Sigmoid colon (tissue), 6 donors: ENCODE measurements at regions not wholly inside any gene's neighbourhood (a gene's known extent, or its start where the extent isn't known, plus 50 kb on each side); places are given as distances from the start of the nearest gene placed in this dataset.

Experiments
- DNase-seq: peaks from one replicate; pipeline ENCODE4 v3.0.0-alpha.2; 2019
- H3K27ac ChIP-seq, 4 donors: fragments of 200-600 bp; sonication (generic); one replicate each; pipeline ENCODE4 v1.5.1; 2016 to 2019; ENCODE audit warnings: mild to moderate bottlenecking in 1 of 4
- H3K27me3 ChIP-seq, 3 donors: fragments of 200-600 bp; sonication (generic); one replicate each; pipeline ENCODE4 v1.5.1; 2019; ENCODE audit warnings: mild to moderate bottlenecking in 1 of 3
- H3K36me3 ChIP-seq, 4 donors: fragments of 200-600 bp; sonication (generic); one replicate each; pipeline ENCODE4 v1.5.1; 2016 to 2019
- H3K4me1 ChIP-seq, 4 donors: fragments of 200-600 bp; sonication (generic); one replicate each; pipeline ENCODE4 v1.5.1; 2017 to 2019
- H3K4me3 ChIP-seq, 4 donors: fragments of 200-600 bp; sonication (generic); one replicate each; pipeline ENCODE4 v1.5.1; 2017 to 2019; ENCODE audit warnings: mild to moderate bottlenecking in 2 of 4, moderate library complexity in 1 of 4
- H3K9me3 ChIP-seq, 4 donors: fragments of 200-600 bp in 3 of 4; sonication (generic) in 3 of 4; one replicate each; pipeline versions ENCODE4 v1.5.1 to v1.6.1; 2013 to 2019
- EP300 ChIP-seq, 4 donors: sonication (generic); formaldehyde crosslinking; IDR thresholded peaks; one replicate each; pipeline ENCODE4 v1.6.1; 2017; ENCODE audit warnings: antibody characterized with exemption in 4 of 4
- POLR2A ChIP-seq, 2 donors: fragments of 450-650 bp; IDR thresholded peaks; one replicate each; pipeline ENCODE4 v1.6.1; 2016; ENCODE audit warnings: antibody characterized with exemption in 2 of 2, mild to moderate bottlenecking in 2 of 2, moderate library complexity in 2 of 2
- POLR2AphosphoS5 ChIP-seq, 4 donors: sonication (generic); formaldehyde crosslinking; IDR thresholded peaks; one replicate each; pipeline ENCODE4 v1.6.1; 2017; ENCODE audit warnings: antibody characterized with exemption in 4 of 4
- WGBS, 2 donors: extraction: QIAGEN DNeasy Blood & Tissue Kit; methylation state at CpG; one replicate each; pipeline ENCODE4 v1.1.7; 2013; 5-methylcytosine and 5-hydroxymethylcytosine counted together
- intact Hi-C: fragments of 100-400 bp; cut with DNase I; formaldehyde crosslinking; loops from one replicate; pipeline ENCODE4 v1.15.1; 2023
- TF ChIP-seq, protein P1 (sequence below), 4 experiments: fragments of 450-650 bp in 3 of 4; fragments of 200-600 bp in 1 of 4; IDR thresholded peaks; one replicate each; pipeline ENCODE4 v1.5.1; 2016 to 2019; ENCODE audit warnings: antibody characterized with exemption in 4 of 4, mild to moderate bottlenecking in 3 of 4, moderate library complexity in 2 of 4
- donor health status: healthy with polysubstance abuse.
- donor health status: healthy.

DNA sequence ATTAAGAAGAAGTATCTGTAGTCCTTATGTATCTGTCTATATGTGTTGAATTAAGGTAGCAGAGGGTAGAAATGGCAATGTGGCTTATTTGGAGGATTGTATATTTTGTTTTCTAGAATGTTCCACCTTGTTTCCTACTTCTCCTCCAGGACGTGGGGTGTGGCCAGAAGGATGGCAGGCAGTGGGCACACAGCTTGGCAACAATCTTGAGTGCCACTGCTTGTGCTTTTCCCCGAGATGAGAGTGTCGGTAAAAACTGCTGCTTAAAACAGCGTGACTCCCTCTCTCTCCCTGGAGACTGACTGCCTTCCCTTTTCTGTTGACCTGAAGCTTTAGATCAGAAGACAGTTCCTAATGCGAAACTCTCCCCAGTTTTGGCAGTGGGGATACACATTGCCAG is 61.2 kb downstream of the FAT3 start:
- intact Hi-C loops: no loop called here
- 86 to 93% methylated on average over 5 of the region's 5 CpGs for WGBS, 2 donors
- Histone ChIP-seq H3K4me3 (no peak overlapping the region), H3K9me3 (no peaks in the 10 kb centered on the region), H3K27me3 (no peaks in the 10 kb centered on the region), H3K36me3 (no peaks in the 10 kb centered on the region), H3K27ac (no peak overlapping the region), H3K4me1 (peaks cover 0 to 9% (median 0%) of the 10 kb centered on the region in 4 donors)
- no peak for DNase-seq
- TF ChIP-seq, protein P1, sequence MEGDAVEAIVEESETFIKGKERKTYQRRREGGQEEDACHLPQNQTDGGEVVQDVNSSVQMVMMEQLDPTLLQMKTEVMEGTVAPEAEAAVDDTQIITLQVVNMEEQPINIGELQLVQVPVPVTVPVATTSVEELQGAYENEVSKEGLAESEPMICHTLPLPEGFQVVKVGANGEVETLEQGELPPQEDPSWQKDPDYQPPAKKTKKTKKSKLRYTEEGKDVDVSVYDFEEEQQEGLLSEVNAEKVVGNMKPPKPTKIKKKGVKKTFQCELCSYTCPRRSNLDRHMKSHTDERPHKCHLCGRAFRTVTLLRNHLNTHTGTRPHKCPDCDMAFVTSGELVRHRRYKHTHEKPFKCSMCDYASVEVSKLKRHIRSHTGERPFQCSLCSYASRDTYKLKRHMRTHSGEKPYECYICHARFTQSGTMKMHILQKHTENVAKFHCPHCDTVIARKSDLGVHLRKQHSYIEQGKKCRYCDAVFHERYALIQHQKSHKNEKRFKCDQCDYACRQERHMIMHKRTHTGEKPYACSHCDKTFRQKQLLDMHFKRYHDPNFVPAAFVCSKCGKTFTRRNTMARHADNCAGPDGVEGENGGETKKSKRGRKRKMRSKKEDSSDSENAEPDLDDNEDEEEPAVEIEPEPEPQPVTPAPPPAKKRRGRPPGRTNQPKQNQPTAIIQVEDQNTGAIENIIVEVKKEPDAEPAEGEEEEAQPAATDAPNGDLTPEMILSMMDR (IDR thresholded peaks at IDR 0.05): no peak

DNA sequence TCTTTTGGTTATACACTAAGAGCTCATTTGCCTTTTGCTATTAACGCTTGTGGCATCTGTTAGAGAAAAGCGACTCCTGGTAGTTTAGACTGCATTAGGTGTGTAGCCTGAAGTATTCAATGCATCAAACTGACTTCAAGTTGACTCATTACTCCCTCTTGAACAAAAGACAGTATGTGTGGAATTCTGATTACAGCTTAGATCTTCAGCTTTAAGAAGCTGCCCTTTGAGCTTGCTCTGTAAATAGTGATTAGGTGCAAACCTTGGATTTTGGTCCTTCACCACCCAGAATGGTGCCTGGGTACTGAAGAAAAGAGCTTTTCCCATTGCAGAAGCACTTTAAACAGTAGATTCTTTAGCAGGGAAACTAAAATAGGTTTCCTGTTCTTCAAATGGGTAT is 62.1 kb downstream of the FAT3 start:
- Histone ChIP-seq H3K4me1 (peaks cover 0 to 9% (median 0%) of the 10 kb centered on the region in 4 donors), H3K4me3 (no peak overlapping the region), H3K27ac (no peak overlapping the region), H3K27me3 (no peaks in the 10 kb centered on the region), H3K36me3 (no peaks in the 10 kb centered on the region), H3K9me3 (no peaks in the 10 kb centered on the region)
- WGBS, 2 donors: 90 to 94% methylated on average over 2 of the region's 2 CpGs
- intact Hi-C loops: no loop called here
- TF ChIP-seq, protein P1 (IDR thresholded peaks at IDR 0.05): no peak
- no peak for TF ChIP-seq EP300 (IDR thresholded peaks at IDR 0.05)
- TF ChIP-seq POLR2A (IDR thresholded peaks at IDR 0.05): no peak
- no peak for TF ChIP-seq POLR2AphosphoS5 (IDR thresholded peaks at IDR 0.05)
- no peak for DNase-seq

DNA sequence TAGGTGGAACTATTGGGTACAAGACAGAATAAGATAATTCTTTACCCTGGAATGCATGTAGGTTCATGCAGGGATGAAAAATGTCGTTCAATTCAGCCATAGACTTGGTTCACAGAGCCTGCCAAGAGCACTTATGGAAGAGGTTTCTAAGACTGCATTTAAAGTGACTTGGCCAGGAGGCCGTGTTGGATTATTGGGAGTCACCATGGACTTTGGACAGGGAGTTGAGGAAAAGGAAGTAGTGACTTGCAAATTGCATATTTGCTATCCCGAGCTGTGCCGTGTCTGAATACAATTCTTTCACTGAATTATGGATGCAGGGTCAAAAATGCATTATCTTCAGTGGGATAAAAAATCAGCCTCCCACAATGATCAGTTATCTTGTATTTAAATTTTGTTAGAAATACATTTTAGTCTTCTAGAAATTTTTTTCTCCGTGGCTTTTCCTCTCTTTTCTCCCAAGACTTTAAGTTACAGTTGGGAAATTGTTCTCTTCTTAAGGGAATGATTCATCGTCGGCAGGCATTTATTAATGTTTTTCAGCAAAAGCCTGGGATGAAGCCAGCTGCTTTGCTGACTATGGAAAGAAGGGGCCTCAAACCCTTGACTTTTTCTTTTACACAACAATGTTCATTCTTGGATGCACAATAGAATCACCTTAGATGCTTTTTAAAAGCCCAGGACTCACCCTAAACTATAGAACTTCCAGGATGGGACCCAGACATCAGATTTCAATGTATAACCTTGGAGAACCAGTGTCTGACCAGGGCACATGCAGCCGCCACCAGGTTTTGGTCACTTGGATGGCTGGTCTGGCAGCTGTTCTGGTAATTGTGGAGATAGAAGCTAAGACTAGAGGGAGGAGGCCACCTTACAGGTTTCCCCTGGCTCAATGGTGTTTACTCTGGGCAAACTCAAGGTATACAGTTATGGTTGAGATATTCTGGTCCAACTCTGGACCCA is 70.8 kb downstream of the FAT3 start:
- Histone ChIP-seq H3K27me3 (no peaks in the 10 kb centered on the region), H3K27ac (no peak overlapping the region), H3K36me3 (no peaks in the 10 kb centered on the region), H3K4me1 (no peaks in the 10 kb centered on the region), H3K4me3 (no peak overlapping the region), H3K9me3 (no peaks in the 10 kb centered on the region)
- 28 to 67% methylated on average over 8 of the region's 8 CpGs for WGBS, 2 donors
- TF ChIP-seq POLR2A (IDR thresholded peaks at IDR 0.05) (no peak), EP300 (IDR thresholded peaks at IDR 0.05) (no peak), POLR2AphosphoS5 (IDR thresholded peaks at IDR 0.05) (no peak)
- TF ChIP-seq, protein P1 (IDR thresholded peaks at IDR 0.05): no peak
- intact Hi-C loops: no loop called here
- no peak for DNase-seq

DNA sequence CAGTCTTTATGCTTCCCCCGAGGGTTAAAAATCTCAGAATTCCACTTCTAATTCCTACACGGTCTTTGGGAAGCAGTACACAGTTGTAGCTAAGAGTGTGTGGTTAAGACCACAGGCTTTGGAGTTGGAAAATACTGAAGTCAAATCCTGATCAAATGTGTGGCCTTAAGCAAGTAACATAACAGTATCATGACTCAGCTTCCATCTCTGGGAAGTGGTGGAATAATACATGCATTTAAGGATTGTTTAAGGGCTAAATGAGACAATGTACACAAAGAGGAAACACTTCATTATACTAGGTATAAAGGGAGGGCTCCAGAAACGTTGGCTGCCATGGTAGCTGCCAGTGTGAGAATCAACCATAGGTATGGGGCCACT is 71.5 kb downstream of the FAT3 start:
- Histone ChIP-seq H3K36me3 (no peaks in the 10 kb centered on the region), H3K9me3 (no peaks in the 10 kb centered on the region), H3K4me3 (no peak overlapping the region), H3K27ac (no peak overlapping the region), H3K27me3 (no peaks in the 10 kb centered on the region), H3K4me1 (no peaks in the 10 kb centered on the region)
- no peak for DNase-seq
- TF ChIP-seq EP300 (IDR thresholded peaks at IDR 0.05): no peak
- TF ChIP-seq POLR2A (IDR thresholded peaks at IDR 0.05): no peak
- WGBS, 2 donors: 70 to 75% methylated on average over 3 of the region's 3 CpGs
- intact Hi-C loops: no loop called here

DNA sequence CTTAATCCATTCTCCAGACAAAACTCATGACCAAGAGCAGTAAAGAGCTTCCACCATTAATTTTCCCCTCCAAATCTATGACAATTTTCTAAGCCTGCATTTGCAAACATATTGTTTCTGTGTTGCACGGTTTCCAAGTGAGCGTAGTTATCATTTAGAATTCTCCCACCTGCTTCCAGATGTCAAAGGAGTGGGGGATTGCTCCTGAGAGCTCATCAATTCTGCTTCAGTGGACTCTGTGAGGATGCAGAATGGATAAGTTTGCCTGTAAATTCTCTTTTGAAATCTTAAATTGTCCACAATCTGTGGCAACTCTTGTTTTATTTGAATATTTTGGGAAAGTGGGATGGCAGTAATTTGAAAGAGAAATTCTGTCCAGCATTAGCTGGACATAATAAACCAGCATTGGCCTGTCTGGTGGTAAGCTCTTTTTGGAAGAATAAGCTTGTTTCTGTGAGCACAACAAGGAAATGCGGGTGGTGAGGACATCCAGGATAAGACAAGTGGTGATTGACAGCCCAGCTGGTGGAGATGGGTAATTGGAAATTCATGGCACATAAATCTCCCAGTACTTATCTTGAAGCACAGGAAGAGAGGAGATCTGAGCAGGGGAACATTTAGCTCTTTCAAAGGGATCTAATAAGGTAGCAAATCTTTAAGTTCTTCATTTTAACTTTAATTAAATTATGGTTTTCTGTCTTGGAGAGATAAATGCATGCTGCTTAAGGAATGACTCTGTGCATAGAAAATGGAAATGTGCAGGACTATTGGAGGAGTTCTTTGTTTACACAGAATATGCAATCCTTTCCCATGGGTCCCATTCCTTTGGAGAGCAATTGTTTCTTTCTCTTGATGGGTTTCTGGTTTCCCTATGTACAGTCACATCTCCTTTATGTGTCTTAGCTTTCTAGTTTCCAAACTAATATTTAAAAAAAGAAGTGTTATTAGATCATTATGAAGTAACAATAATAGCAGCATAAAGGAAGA is 73.2 kb downstream of the FAT3 start:
- Histone ChIP-seq H3K27me3 (no peaks in the 10 kb centered on the region), H3K4me3 (no peak overlapping the region), H3K27ac (no peak overlapping the region), H3K4me1 (no peaks in the 10 kb centered on the region), H3K9me3 (no peaks in the 10 kb centered on the region), H3K36me3 (no peaks in the 10 kb centered on the region)
- no peak for DNase-seq
- intact Hi-C loops: no loop called here
- TF ChIP-seq POLR2A (IDR thresholded peaks at IDR 0.05) (no peak), POLR2AphosphoS5 (IDR thresholded peaks at IDR 0.05) (no peak), EP300 (IDR thresholded peaks at IDR 0.05) (no peak)
- TF ChIP-seq, protein P1 (IDR thresholded peaks at IDR 0.05): no peak
- WGBS, 2 donors: 90 to 95% methylated on average over 3 of the region's 3 CpGs
